ENCODE measurements at regions not wholly inside any gene's neighbourhood (a gene's known extent, or its start where the extent isn't known, plus 50 kb on each side); places are given as distances from the start of the nearest gene placed in this dataset.

DNA sequence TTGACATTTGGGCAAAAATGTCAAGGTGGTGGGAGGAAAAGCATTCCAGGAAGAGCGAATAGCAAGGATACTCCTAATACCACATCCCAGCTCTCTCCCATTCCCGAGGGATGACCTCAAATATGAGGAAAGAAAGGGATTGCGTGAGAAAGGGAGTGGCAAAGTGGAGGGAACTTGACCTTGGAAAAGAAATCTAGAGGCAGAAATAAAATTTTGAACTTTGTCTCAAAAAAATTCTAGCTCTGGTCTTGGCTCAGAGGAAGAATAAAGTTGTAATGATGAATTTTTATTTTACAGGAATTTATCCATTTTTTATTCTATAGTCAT, 127.8 kb downstream of the TBX19 start:
- TF ChIP-seq CTCF (conservative IDR thresholded peaks at IDR 0.05; ENCODE audit: low read length), result no peak
- TF ChIP-seq EZH2phosphoT487 (IDR thresholded peaks at IDR 0.05; ENCODE audit: borderline replicate concordance, low read depth, low read length), result no peak

Measured in OCI-LY7 (cell line).